GM12865 (cell line): ENCODE measurements at regions not wholly inside any gene's neighbourhood (a gene's known extent, or its start where the extent isn't known, plus 50 kb on each side); places are given as distances from the start of the nearest gene placed in this dataset.

Source experiments
- DNase-seq: peaks from one replicate; pipeline ENCODE4 v3.0.0; 2010; ENCODE audit warnings: low read depth
- H3K4me3 ChIP-seq: 2 replicates; pipeline ENCODE4 v1.5.1; 2011; ENCODE audit warnings: mild to moderate bottlenecking, low read depth, low read length, control low read depth
- CTCF ChIP-seq: IDR thresholded peaks from 2 replicates; pipeline ENCODE4 v1.5.1; 2011; ENCODE audit warnings: low read length, control low read depth, low read depth, inconsistent platforms; ENCODE audit not compliant: insufficient read depth; ENCODE audit errors: missing control alignments

DNA sequence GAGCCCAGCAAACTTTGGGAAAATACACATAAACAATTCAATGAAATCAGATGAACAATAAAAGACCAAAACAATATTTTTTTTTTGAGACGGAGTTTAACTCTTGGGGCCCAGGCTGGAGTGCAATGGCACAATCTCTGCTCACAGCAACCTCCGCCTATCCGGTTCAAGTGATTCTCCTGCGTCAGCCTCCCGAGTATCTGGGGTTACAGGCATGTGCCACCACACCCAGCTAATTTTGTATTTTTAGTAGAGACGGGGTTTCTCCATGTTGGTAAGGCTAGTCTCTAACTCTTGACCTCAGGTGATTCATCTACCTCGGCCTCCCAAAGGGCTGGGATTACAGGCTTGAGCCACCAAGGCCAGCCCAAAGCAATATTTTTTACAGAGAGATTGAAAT lies 1588.5 kb downstream of the BRINP3 start:
- H3K4me3 ChIP-seq, result no peak overlapping the region
- no peak for DNase-seq
- no peak for TF ChIP-seq CTCF

DNA sequence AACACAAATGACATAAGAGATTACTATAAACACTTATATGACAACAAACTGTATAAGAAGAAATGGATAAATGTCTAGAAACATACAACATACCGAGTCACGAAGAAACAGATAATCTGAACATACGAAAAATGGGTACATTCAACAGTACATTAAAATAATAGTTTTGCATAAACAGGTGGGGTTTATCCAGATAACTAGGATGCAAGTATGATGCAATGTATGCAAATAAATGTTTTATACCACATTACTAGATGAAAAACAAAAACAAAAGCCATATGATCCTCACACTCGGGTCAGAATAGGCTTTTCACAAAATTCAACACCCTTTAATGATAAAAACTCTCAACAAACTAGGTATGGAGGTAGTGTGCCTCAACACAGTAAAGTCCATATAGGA lies 1585.7 kb downstream of the BRINP3 start:
- no peak overlapping the region for H3K4me3 ChIP-seq
- TF ChIP-seq CTCF, result no peak
- no peak for DNase-seq

DNA sequence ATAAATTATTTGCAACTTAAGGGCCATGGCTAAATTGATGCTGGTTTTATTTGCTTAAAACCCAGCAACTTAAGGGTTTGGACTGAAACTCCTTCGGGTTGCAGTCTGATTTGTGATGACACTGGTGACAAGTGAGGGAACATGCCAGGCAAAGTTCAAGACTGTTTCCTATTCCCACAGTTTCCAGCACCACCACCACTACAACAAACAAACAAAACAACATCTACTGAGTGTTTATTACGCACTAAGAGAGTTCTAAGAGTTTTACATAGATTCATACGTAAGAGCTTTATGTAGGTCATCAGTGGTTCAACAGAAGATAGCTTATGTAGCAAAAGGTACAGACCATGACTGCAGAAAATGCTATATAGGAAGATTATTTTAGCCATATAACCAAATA lies 1582.1 kb downstream of the BRINP3 start:
- no peak overlapping the region for H3K4me3 ChIP-seq
- DNase-seq, result no peak
- TF ChIP-seq CTCF, result no peak

DNA sequence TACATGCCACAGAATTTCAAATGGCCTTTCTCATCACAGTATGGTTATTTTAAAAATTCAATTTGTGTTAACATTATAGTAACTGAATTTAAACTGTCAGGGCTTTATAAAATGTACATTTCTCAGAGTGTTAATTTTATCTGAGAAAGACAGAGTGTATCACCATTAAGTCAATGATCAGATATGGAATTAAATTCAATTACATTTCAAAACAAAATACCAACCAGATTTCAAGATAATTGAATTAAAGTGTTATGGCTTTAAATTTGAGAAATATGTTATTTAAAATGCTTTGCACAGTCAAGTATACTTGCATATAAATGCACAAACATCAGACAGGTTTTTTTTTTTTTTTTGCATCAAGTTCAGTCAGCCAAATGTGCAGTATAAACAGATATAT lies 1574.4 kb downstream of the BRINP3 start:
- H3K4me3 ChIP-seq, result no peak overlapping the region
- no peak for TF ChIP-seq CTCF
- no peak for DNase-seq

- DNase-seq, result no peak
- no peak for TF ChIP-seq CTCF
- no peak overlapping the region for H3K4me3 ChIP-seq
Measured at GRCh38 chr1:188904201-188904600, 1573.5 kb downstream of the BRINP3 start.

- TF ChIP-seq CTCF, result no peak
- H3K4me3 ChIP-seq, result no peak overlapping the region
- no peak for DNase-seq
Measured at GRCh38 chr1:188906921-188907641, 1570.6 kb downstream of the BRINP3 start.

DNA sequence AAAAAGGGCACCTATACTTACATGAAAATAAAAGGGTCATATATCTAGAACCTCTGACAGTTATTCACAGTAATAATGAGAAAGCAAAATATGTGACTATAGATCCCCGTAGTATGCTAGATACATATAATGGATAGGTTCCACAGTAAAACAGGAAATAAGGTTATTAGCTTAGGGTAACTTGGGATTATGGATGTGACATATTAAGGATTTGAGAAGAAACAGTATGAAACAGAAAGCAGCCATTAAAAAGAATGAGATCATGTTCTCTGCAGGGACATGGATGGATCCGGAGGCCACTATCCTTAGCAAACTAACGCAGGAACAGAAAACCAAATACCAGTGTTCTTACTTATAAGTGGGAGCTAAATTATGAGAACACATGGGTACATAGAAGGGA lies 1547.3 kb downstream of the BRINP3 start:
- DNase-seq, result no peak
- TF ChIP-seq CTCF, result no peak

More for the DNA sequence above, 1547.3 kb downstream of the BRINP3 start:
- no peak overlapping the region for H3K4me3 ChIP-seq
